H1 (cell line): ENCODE measurements at regions not wholly inside any gene's neighbourhood (a gene's known extent, or its start where the extent isn't known, plus 50 kb on each side); places are given as distances from the start of the nearest gene placed in this dataset.

Experiments used
- CTCF ChIA-PET: fragments of 300-600 bp; sonication (Branson Sonifier 250); formaldehyde crosslinking; loops from one replicate; lab custom pipeline; 2021; ENCODE audit not compliant: partially characterized antibody; lab: Charles Lee
- POLR2A ChIA-PET: fragments of 300-600 bp; sonication (Branson Sonifier 250); formaldehyde crosslinking; loops from one replicate; lab custom pipeline; 2021; ENCODE audit warnings: inconsistent platforms; ENCODE audit not compliant: partially characterized antibody; lab: Charles Lee
- DNase-seq, 2 experiments: peaks; one replicate each; pipeline versions ENCODE4 v3.0.0 to v3.0.0-alpha.2; 2010 to 2022; ENCODE audit warnings: low spot score in 2 of 2, low read depth in 1 of 2, mixed read lengths in 1 of 2
- FAIRE-seq: peaks from 2 replicates; lab custom pipeline; 2011; peaks lifted over from hg19 to GRCh38; lab: Jason Lieb, UNC
- H2AFZ ChIP-seq: 2 replicates; pipeline ENCODE4 v1.8.1; 2012; ENCODE audit warnings: low read length, inconsistent platforms
- H2AK5ac ChIP-seq: 2 replicates; pipeline ENCODE4 v1.6.1; 2013; ENCODE audit warnings: low read depth, low read length
- H2BK120ac ChIP-seq: replicated peaks from 2 replicates; pipeline ENCODE3; 2013; ENCODE audit warnings: low read depth, low read length, inconsistent platforms
- H2BK12ac ChIP-seq: 2 replicates; pipeline ENCODE4 v1.6.1; 2013; ENCODE audit warnings: low read depth, low read length
- H2BK15ac ChIP-seq: 2 replicates; pipeline ENCODE4 v1.6.1; 2013; ENCODE audit warnings: low read length
- H2BK20ac ChIP-seq: 2 replicates; pipeline ENCODE4 v1.6.1; 2013; ENCODE audit warnings: low read length
- H2BK5ac ChIP-seq: 2 replicates; pipeline ENCODE4 v1.6.1; 2013; ENCODE audit warnings: low read depth, low read length
- H3K14ac ChIP-seq: 2 replicates; pipeline ENCODE4 v1.6.1; 2013; ENCODE audit warnings: inconsistent platforms; ENCODE audit not compliant: insufficient read length
- H3K18ac ChIP-seq: 2 replicates; pipeline ENCODE4 v1.6.1; 2013; ENCODE audit warnings: low read length; ENCODE audit errors: extremely low read depth
- H3K23ac ChIP-seq: 2 replicates; pipeline ENCODE4 v1.6.1; 2013; ENCODE audit warnings: inconsistent platforms; ENCODE audit not compliant: insufficient read length
- H3K23me2 ChIP-seq: 2 replicates; pipeline ENCODE4 v1.6.1; 2013; ENCODE audit warnings: low read depth, low read length
- H3K27ac ChIP-seq: 2 replicates; pipeline ENCODE4 v1.6.1; 2011; ENCODE audit warnings: low read depth, low read length, inconsistent platforms
- H3K27me3 ChIP-seq, 4 experiments: replicated peaks in 1 of 4; 1 replicate in 1 of 4; 2 replicates in 3 of 4; pipeline versions ENCODE4 v1.6.1 to v1.8.1; 2011 to 2013; ENCODE audit warnings: low read length in 3 of 4, mild to moderate bottlenecking in 3 of 4, inconsistent platforms in 2 of 4, mixed read lengths in 2 of 4, moderate library complexity in 1 of 4; ENCODE audit not compliant: control insufficient read depth in 3 of 4, insufficient read depth in 3 of 4; ENCODE audit errors: extremely low read depth in 1 of 4
- H3K36me3 ChIP-seq, 4 experiments: 2 replicates each; pipeline versions ENCODE4 v1.6.1 to v1.8.1; 2011 to 2013; ENCODE audit warnings: mild to moderate bottlenecking in 4 of 4, low read length in 3 of 4, moderate library complexity in 2 of 4, control low read depth in 1 of 4, inconsistent platforms in 1 of 4; ENCODE audit not compliant: insufficient read depth in 4 of 4, control insufficient read depth in 2 of 4
- H3K4ac ChIP-seq: replicated peaks from 2 replicates; pipeline ENCODE3; 2013; ENCODE audit warnings: low read length, low read depth, mixed read lengths, inconsistent platforms; ENCODE audit not compliant: insufficient read length
- H3K4me1 ChIP-seq, 4 experiments: replicated peaks in 1 of 4; 1 replicate in 1 of 4; 2 replicates in 3 of 4; pipeline versions ENCODE4 v1.6.1 to v1.8.1; 2011 to 2013; ENCODE audit warnings: low read length in 3 of 4, inconsistent platforms in 2 of 4, mixed read lengths in 1 of 4; ENCODE audit not compliant: insufficient read depth in 4 of 4, control insufficient read depth in 3 of 4
- H3K4me2 ChIP-seq, 2 experiments: 2 replicates each; pipeline versions ENCODE4 v1.6.1 to v1.8.1; 2011 to 2013; ENCODE audit warnings: low read depth in 2 of 2, low read length in 2 of 2, control low read depth in 1 of 2, inconsistent platforms in 1 of 2, mild to moderate bottlenecking in 1 of 2; ENCODE audit not compliant: insufficient read depth in 1 of 2
- H3K4me3 ChIP-seq, 4 experiments: fragments of 200-600, 300-600 bp in 1 of 4; sonication (generic), shearing (Covaris generic), sonication (Bioruptor Twin) in 1 of 4; 2 replicates each; pipeline versions ENCODE4 v1.5.1 to v1.8.1; 2011 to 2016; ENCODE audit warnings: low read length in 4 of 4, low read depth in 3 of 4, control low read depth in 2 of 4, inconsistent platforms in 2 of 4, mild to moderate bottlenecking in 2 of 4, mixed read lengths in 1 of 4, moderate library complexity in 1 of 4; ENCODE audit not compliant: insufficient read depth in 2 of 4; ENCODE audit errors: extremely low read depth in 1 of 4
- H3K56ac ChIP-seq: replicated peaks from 2 replicates; pipeline ENCODE3; 2013; ENCODE audit warnings: low read depth, mild to moderate bottlenecking, mixed read lengths, low read length, inconsistent platforms; ENCODE audit not compliant: insufficient read length
- H3K79me1 ChIP-seq: 2 replicates; pipeline ENCODE4 v1.6.1; 2013; ENCODE audit warnings: low read depth, low read length, control low read depth
- H3K79me2 ChIP-seq, 2 experiments: 2 replicates each; pipeline versions ENCODE4 v1.6.1 to v1.8.1; 2012 to 2013; ENCODE audit warnings: low read length in 2 of 2, mild to moderate bottlenecking in 2 of 2, inconsistent platforms in 1 of 2; ENCODE audit not compliant: insufficient read depth in 2 of 2, control insufficient read depth in 1 of 2
- H3K9ac ChIP-seq, 4 experiments: replicated peaks in 1 of 4; 1 replicate in 1 of 4; 2 replicates in 3 of 4; pipeline versions ENCODE4 v1.6.1 to v1.8.1; 2011 to 2013; ENCODE audit warnings: low read depth in 3 of 4, low read length in 3 of 4, control low read depth in 2 of 4, mild to moderate bottlenecking in 2 of 4, moderate library complexity in 2 of 4, inconsistent platforms in 1 of 4; ENCODE audit errors: extremely low read depth in 1 of 4
- H3K9me3 ChIP-seq, 2 experiments: 2 replicates each; pipeline versions ENCODE4 v1.6.1 to v1.8.1; 2012 to 2013; ENCODE audit warnings: mild to moderate bottlenecking in 2 of 2, moderate library complexity in 2 of 2, control low read depth in 1 of 2, inconsistent platforms in 1 of 2, low read depth in 1 of 2, low read length in 1 of 2, mixed read lengths in 1 of 2; ENCODE audit not compliant: insufficient read depth in 2 of 2
- H4K20me1 ChIP-seq, 2 experiments: replicated peaks in 1 of 2; 2 replicates each; pipeline versions ENCODE3 to v1.8.1; 2011 to 2013; ENCODE audit warnings: inconsistent platforms in 2 of 2, low read length in 2 of 2, mild to moderate bottlenecking in 1 of 2; ENCODE audit not compliant: insufficient read depth in 2 of 2, control insufficient read depth in 1 of 2
- H4K5ac ChIP-seq: 2 replicates; pipeline ENCODE4 v1.6.1; 2013; ENCODE audit warnings: low read length, low read depth, mixed read lengths, inconsistent platforms; ENCODE audit not compliant: insufficient read length
- H4K8ac ChIP-seq: 2 replicates; pipeline ENCODE4 v1.8.0; 2013; ENCODE audit warnings: mild to moderate bottlenecking, moderate library complexity, low read length, inconsistent platforms; ENCODE audit not compliant: insufficient read depth; ENCODE audit errors: extremely low read depth
- H4K91ac ChIP-seq: replicated peaks from 2 replicates; pipeline ENCODE3; 2013; ENCODE audit warnings: low read length, mixed read lengths, inconsistent platforms; ENCODE audit not compliant: insufficient read length
- CBX5 ChIP-seq: fragments of 300-800, 300-1000 bp; sonication (generic); IDR thresholded peaks from 2 replicates; pipeline ENCODE4 v1.7.1; 2016; ENCODE audit warnings: antibody characterized with exemption, low read length, low read depth
- CREB1 ChIP-seq: IDR thresholded peaks from 2 replicates; pipeline ENCODE4 v1.6.1; 2012; ENCODE audit warnings: inconsistent platforms
- GTF2F1 ChIP-seq: IDR thresholded peaks from 2 replicates; pipeline ENCODE4 v1.6.1; 2012; ENCODE audit warnings: low read depth, low read length, improper control_type of control experiment, borderline replicate concordance
- PHF8 ChIP-seq: fragments of 200-600 bp; sonication (generic); conservative IDR thresholded peaks from 2 replicates; pipeline ENCODE4 v1.7.1; 2012; ENCODE audit warnings: low read depth, mild to moderate bottlenecking, inconsistent platforms, low read length, moderate library complexity
- POLR2AphosphoS5 ChIP-seq: IDR thresholded peaks from 2 replicates; pipeline ENCODE4 v1.6.1; 2011; ENCODE audit warnings: low read depth, low read length
- RAD21 ChIP-seq, 2 experiments: IDR thresholded peaks in 1 of 2; conservative IDR thresholded peaks in 1 of 2; 2 replicates each; pipeline ENCODE4 v1.6.1; 2011; ENCODE audit warnings: low read depth in 2 of 2, low read length in 2 of 2, improper control_type of control experiment in 1 of 2, inconsistent platforms in 1 of 2, mild to moderate bottlenecking in 1 of 2, moderate library complexity in 1 of 2
- SP1 ChIP-seq: IDR thresholded peaks from 2 replicates; pipeline ENCODE4 v1.6.1; 2011; ENCODE audit warnings: low read depth, low read length
- TCF12 ChIP-seq: IDR thresholded peaks from 2 replicates; pipeline ENCODE4 v1.6.1; 2011; ENCODE audit warnings: low read depth, mild to moderate bottlenecking, low read length
- WGBS, 2 experiments: shearing (Covaris generic) in 1 of 2; methylation state at CpG; one replicate each; pipeline versions ENCODE4 v1.1.6 to v1.1.7; 2013 to 2015; ENCODE audit warnings: low lambda C conversion rate in 2 of 2, mixed read lengths in 2 of 2, inconsistent platforms in 1 of 2, low coverage in 1 of 2, missing lambda C conversion rate in 1 of 2; ENCODE audit not compliant: insufficient replicate concordance in 2 of 2, insufficient coverage in 1 of 2, insufficient read length in 1 of 2; ENCODE audit errors: extremely low coverage in 1 of 2, missing lambda C conversion rate in 1 of 2; 5-methylcytosine and 5-hydroxymethylcytosine counted together

- peaks cover 0 to 4% (median 0%) of the 10 kb centered on the region in 4 experiments; a peak in 2 of 7 replicates for H3K4me1 ChIP-seq
- H3K4me3 ChIP-seq: no peak overlapping the region
- no peaks in the 10 kb centered on the region for H3K36me3 ChIP-seq
- H4K8ac ChIP-seq: no peak overlapping the region
- H3K56ac ChIP-seq: no peak overlapping the region
- ChIA-PET POLR2A (no interaction called here), CTCF (interaction anchor here (1.5 kb wide), 1 partner anchor 15 kb away, joined by 4 read pairs; no protein-coding TSS in a partner anchor)
- no peak overlapping the region for H3K4me2 ChIP-seq
- WGBS, 2 experiments: 91% methylated on average over 1 of the region's 1 CpG; no CpG with 5 or more reads in 1 of the 2 experiments
- H3K23me2 ChIP-seq: no peaks in the 10 kb centered on the region; the same call in 1 of the 2 replicates
- H4K91ac ChIP-seq: no peak overlapping the region
- H3K9me3 ChIP-seq: no peaks in the 10 kb centered on the region
- no peak overlapping the region for H3K18ac ChIP-seq
- FAIRE-seq (no peak), DNase-seq (no peak)
- H3K79me2 ChIP-seq: no peaks in the 10 kb centered on the region
- H2BK12ac ChIP-seq: no peak overlapping the region
- no peak overlapping the region for H3K27ac ChIP-seq
- no peak overlapping the region for H2BK20ac ChIP-seq
- H3K27me3 ChIP-seq: no peaks in the 10 kb centered on the region
- no peak overlapping the region for H2AK5ac ChIP-seq
- no peak overlapping the region for H2BK5ac ChIP-seq
- H3K4ac ChIP-seq: no peak overlapping the region
- H3K23ac ChIP-seq: no peak overlapping the region
- H3K14ac ChIP-seq: no peak overlapping the region
- no peak overlapping the region for H2AFZ ChIP-seq
- no peaks in the 10 kb centered on the region for H3K79me1 ChIP-seq
- H2BK15ac ChIP-seq: no peak overlapping the region
- no peak overlapping the region for H2BK120ac ChIP-seq
- H4K20me1 ChIP-seq: no peaks in the 10 kb centered on the region
- H3K9ac ChIP-seq: no peak overlapping the region
- H4K5ac ChIP-seq: no peak overlapping the region
- no peak for TF ChIP-seq CBX5
- no peak for TF ChIP-seq SP1
- TF ChIP-seq RAD21 (IDR thresholded peaks at IDR 0.05 in 1 of 2, conservative IDR thresholded peaks at IDR 0.05 in 1 of 2; ENCODE audit: low read depth in 2 of 2, low read length in 2 of 2): no peak
- no peak for TF ChIP-seq GTF2F1
- TF ChIP-seq TCF12: no peak
- TF ChIP-seq POLR2AphosphoS5: no peak
- TF ChIP-seq PHF8: no peak
- TF ChIP-seq CREB1: no peak
Observed at GRCh38 chr6:128617285-128617684, 96.9 kb upstream of the PTPRK start.
